CD4-positive, alpha-beta T cell treated with Interleukin-10 for 1 hour (primary cell): ENCODE measurements at regions not wholly inside any gene's neighbourhood (a gene's known extent, or its start where the extent isn't known, plus 50 kb on each side); places are given as distances from the start of the nearest gene placed in this dataset.

Experiments
- DNase-seq: peaks from one replicate; pipeline ENCODE4 v3.0.0-alpha.2; 2020

DNA sequence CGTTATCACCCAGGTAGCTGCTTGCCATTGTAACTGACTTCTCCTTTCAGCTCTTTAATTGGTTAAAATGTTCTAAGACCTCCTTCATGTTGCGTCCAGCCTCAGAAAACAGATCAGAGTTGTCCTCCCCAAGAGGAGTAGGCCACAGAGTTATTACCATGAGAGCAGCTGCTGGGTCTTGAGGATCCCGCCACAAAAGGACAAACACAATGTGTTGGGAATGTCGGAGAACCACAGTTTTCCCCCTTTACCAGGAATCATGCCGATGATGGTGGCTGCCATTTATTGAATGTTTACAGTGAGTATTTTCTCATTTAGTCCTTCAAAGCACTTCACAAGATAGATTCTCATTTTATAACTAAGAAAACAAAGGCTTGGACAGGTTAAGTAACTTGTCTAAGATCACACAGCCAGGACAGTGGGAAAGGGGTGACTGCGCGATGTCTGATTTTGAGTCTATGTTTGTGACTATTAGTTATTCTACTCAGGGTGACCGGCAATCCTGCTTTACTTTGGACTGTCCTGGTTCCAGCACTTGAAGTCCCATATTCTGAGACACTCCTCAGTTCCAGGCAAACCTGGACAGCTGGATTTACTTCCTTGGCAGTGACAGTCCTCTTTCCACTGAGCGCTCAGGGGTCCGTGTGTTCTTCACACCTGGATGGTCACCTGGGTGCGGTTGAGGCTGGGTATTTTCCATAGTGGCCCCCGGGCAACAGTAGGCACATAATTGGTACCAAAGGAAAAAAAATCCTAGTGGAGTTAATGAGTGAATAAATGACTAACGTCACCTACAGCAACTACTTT is 93.6 kb downstream of the LIPG start:
- no peak for DNase-seq

DNA sequence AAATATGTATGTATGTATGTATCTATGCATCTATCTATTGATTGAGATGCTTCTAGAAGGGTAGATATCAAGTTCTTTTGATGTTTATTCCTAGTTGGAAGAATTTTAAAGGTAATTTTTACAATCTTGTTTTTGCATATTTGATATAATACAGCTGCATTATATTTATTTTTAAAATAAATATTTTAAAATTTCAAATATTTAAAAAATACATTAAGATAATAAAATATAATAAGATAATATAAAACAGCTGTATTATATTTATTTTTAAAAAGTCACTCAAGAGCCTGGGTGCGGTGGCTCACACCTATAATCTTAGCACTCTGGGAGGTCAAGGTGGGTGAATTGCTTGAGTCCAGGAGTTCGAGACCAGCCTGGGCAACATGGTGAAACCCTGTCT is 92.5 kb downstream of the LIPG start:
- DNase-seq = no peak

DNA sequence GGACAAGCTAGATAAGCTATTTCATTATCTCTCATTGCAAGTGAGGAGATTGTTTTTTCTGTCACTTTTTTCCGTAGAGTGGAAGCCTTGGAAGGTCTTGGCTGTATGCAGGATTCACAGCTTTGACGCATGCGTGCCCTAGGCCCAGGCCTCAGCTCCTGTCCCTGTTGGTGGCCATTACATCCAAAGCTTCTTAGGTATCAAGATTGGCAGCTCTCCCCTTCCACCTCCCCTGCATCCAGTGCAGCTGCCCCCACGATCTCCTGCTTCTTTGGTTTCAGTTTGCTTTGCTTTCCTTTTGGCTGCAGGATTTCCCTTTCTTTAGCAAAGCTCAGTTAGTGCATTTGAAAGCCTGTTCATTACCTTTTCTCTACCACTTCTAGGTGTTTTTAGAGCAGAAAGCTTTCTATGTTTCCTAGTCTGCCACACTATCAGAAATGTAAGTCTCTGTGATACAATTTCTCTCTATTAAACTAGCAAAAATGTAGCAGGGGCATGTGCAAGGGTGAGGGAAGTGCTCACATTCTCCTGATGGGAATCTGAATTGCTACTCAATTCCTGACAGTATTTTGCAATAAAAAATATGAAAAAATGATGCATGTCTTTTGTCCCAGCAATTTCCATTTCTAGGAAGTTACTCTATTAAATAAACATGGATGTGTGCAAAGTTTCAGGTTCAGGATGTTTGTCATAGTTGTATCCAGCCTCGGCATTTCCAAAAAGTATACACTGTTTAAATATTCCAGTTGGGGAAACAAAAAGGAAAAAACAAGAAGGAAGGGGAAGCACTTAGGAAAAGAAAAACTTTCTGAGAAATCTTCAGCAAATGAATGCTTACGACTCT is 91.2 kb downstream of the LIPG start:
- DNase-seq = no peak

DNA sequence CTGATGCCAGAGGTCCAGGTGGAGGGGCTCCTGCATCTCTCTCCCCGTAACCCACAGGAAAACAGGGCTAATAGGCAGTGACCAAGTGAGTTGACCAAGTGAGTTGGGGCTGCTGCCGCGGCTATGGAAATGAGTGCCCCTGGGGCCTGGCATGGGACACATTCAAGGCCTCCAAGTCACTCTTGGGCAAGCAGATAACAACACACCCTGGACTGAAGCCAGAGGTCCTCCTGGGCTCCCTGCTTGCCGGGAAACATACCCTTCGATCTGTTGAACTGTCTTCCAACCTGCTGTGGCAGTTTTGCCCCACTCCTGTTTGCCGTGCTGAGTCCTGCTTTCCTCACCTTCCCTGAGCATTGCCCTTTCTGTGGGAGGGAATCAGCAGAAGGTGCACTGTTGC is 89.2 kb downstream of the LIPG start:
- no peak for DNase-seq

DNA sequence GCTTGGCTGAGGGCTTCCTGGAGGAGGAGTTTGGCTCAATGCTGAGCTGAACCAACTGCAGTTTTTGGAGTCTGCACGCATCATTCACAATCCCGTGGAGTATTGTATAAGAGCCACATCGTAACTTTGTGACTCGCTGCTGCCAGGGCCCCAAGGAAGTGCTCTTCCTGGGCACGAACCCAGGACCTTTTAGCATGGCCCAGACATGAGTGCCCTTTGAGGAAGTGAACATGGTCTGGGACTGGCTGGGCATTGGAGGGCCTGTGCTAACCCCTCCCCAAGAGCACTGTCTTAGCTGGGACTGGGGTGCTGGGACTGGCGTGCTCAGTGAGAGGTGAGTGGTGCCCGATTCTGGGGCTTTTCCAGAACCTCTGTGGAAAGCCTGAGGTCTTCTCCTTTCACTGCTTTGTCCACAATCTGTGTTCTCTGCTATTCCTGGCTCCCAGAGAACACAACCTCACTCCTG is 88.6 kb downstream of the LIPG start:
- DNase-seq = no peak

DNA sequence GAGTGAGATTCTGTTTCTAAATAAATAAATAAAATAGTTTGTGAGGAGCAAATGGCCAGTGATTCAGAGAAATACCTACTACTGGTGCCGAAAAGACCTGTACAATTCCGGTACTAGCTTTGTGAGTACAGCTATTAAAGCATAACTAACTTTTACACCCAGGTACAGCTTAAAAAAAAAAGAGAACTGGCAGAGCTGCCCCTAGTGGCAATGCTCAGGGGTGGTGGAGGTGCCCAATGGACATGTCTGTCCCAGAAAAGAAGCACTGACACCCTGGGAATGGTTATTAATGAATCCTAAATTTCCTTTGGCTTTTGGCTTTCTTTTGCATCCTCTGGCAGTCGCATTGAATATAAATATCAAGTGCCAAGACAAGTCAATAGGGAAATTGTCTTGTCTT is 87.0 kb downstream of the LIPG start:
- DNase-seq = no peak
